ENCODE measurements at regions not wholly inside any gene's neighbourhood (a gene's known extent, or its start where the extent isn't known, plus 50 kb on each side); places are given as distances from the start of the nearest gene placed in this dataset.
A peak's percentile ranks its signal among the peaks of the same experiment; 100 is the strongest.

DNA sequence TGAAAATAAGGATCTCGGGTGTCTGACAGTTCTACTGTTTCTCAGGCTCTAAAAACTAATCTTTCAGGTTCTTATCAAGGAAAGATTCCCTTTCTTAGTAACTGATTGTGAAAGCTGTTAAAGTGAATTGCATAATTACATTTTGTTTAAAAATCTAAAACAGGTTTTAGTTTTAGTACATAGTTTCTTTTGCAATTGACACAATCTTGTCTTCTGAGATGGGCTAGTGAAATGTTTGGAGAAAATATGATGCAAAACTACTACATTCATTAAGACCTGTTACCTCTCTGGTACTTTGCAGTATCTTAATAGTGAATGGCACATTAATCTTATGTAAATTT lies 298.4 kb downstream of the UTRN start:
- DNase-seq (ENCODE audit: low spot score): no peak
- in situ Hi-C loops (cut with HindIII; ENCODE audit: low sequenced_read_pairs): no loop called here

DNA sequence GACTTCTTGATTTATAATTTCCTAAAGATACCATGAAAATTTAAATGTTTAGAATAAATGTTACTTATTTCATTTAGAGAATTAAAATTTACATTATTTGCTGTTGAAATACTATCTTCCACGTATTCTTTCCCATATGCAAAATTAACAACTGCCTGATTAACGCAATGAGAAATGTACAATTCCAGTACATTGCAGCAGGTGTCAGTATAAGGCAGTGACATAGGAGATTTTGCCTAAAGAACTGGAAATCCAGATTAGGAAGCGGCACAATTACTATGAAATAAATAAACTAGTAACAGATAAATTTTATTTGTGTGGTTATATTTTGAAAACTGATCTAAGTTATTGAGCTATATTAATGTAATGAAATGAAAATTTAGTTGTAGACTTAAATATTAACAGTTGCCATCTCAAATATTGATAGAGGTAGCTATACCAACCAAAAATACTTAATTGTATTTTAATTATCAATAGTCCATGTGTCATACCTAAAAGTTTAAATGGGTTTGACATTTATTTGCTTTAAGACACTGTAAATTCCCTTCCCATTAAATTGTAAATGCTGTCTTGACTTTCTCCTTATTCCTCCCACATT lies 300.2 kb downstream of the UTRN start:
- in situ Hi-C loops (cut with HindIII; ENCODE audit: low sequenced_read_pairs): no loop called here
- DNase-seq (ENCODE audit: low spot score): peak; percentile 26

DNA sequence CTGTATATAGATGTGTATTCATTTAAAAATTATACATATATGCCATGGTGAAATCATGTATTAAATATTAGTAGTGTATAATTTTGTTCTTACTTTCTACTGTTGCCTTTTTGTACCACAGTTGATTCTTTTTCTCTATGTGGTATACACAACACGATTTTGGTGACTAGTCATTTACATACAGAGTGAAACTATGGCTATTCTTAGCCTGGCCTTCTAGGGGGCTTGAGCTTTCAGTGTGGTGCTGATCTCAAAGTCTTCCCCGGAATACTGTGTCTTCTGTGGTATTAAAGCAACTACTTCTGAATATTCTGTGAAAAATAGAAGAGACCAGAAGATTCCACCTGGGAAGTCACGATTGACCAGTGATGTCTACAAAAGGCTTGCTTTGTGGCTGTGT lies 301.9 kb downstream of the UTRN start:
- in situ Hi-C loops (cut with HindIII; ENCODE audit: low sequenced_read_pairs): no loop called here
- no peak for DNase-seq (ENCODE audit: low spot score)

DNA sequence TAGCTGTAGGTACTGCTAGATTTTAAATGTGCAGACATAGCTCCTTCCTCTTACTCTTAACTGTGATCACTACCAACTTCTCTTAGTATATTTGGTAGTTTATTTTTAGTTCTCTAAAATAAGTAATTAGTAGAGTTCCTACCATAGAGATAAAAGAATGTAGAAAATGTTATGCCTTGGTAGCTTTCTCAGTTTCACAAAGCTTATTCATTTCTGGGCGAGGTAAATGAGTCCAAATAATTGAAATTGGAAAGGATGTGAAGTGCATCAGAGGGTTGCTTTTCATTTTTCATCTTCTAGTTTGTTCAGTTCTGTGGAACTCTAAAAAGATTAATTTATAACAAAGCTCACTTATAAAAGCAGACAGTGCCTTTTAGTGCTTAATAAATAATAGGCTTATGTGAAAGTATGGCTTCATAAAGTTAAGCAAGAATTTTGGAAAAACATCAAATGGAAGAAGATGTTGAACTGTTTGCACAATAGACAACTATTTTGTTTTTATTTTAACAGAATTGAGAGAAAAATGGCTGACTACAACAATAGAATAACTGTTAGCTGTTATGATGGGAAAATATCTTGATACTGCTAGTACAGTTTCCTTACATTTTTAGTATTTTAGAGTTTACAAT lies 303.7 kb downstream of the UTRN start:
- DNase-seq (ENCODE audit: low spot score): no peak
- in situ Hi-C loops (cut with HindIII; ENCODE audit: low sequenced_read_pairs): no loop called here

DNA sequence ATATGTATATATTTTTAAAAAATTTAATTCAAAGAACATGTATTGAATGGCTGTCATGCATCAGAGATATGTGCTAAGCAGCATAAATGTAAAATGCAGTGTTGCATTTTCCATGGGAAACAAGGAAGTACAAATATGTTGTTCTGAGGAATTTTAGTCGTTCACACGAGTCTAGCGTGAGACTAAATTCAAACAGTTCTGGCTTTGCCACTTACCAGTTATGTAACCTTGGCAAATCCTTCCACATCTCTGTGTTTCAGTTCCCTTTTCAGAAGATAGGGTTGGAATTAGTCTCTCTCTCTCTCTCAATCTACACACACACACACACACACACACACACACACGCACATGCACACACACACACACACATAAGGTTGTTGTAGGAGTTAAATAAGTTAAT lies 305.4 kb downstream of the UTRN start:
- in situ Hi-C loops (cut with HindIII; ENCODE audit: low sequenced_read_pairs): no loop called here
- DNase-seq (ENCODE audit: low spot score): no peak

DNA sequence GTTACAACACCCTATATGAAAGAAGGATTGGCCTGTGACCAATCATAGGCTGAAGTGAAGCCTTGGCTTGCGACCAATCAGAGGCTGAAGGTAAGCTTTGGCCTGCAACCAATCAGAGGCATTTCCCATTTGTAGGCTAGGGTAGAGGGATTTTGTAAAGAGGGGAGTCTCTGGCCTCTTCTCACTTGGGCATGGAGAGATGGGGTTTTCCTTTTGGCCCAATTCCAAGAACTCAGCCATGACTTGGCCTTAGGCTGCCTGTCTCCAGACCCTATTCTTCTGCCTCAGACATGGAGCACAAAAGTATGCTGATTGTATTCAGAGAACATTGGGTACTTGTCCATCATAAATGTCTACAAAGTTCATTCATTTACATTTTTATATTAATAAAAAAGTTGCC lies 308.3 kb downstream of the UTRN start:
- in situ Hi-C loops (cut with HindIII; ENCODE audit: low sequenced_read_pairs): no loop called here
- no peak for DNase-seq (ENCODE audit: low spot score)

DNA sequence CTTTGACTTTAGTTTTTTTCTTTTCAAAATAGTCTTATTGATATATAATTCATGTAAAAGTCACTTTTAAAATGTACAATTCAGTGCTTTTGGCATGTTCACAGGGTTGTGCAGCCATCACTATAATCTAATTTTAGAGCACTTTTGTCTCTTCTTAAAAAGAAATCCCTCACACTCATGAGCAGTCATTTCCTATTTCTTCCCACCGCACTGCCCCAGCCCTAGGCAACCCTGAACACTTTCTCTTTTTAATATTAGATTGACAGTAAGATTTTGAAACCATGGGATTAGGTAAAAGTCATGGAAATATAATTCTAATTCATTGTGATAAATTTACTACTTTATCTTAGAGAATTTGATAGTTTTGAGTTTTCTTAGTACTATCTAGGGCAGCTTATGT lies 309.4 kb downstream of the UTRN start:
- in situ Hi-C loops (cut with HindIII; ENCODE audit: low sequenced_read_pairs): no loop called here
- DNase-seq (ENCODE audit: low spot score): no peak

DNA sequence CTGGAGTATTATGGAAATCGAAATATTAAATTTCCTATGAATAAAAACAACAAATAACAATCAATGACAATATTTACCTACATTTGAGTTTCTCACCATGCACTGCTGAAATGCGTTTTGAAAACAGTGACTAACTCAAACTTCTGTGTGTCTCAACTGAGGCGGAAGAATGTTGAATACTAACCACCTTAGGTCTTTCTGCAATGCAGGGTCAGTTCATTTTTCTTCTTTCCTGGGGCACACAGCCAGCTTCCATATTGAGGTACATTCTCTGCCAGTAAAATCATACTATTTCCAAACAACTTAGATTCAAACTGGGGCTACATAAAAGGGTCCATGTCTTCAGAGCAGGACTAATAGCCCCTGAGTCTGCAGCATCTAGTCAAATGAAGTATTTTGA lies 310.1 kb downstream of the UTRN start:
- in situ Hi-C loops (cut with HindIII; ENCODE audit: low sequenced_read_pairs): no loop called here
- DNase-seq (ENCODE audit: low spot score): no peak

DNA sequence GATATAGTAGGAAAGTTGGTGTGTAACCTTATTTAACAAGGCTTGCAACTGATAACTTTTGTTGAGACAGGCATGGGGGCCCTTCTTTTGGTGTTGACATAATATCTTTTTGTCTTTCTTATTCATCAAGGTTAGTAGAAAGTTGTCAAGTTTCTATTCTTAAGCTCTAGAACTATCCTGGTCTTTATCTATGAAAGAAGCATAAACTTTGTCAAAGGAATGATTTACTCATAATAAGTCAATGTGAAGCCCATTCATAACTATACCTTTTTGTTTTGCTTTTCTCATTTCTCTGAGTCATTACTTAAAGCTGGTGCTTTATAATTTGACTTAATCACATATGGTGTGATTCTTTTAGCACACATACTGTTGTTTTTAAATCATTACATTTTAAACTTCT lies 312.4 kb downstream of the UTRN start:
- in situ Hi-C loops (cut with HindIII; ENCODE audit: low sequenced_read_pairs): no loop called here
- no peak for DNase-seq (ENCODE audit: low spot score)

DNA sequence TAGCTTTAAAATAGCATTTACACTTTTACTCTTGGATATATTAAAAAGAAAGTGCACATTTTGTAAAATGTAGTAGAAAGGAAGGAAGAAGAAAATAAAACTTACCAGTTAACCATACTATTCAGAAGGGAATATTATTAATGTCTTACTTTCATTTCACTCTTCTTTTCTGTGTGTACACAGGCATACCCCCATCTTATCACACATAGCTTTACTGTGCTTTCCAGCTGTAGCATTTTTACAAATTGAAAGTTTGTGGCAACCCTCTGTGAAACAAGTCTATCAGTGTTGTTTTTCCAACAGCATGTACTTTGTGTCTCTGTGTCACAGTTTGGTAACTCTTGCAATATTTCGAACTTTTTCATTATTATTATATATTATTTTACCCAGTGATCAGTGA lies 314.5 kb downstream of the UTRN start:
- no peak for DNase-seq (ENCODE audit: low spot score)
- in situ Hi-C loops (cut with HindIII; ENCODE audit: low sequenced_read_pairs): no loop called here

DNA sequence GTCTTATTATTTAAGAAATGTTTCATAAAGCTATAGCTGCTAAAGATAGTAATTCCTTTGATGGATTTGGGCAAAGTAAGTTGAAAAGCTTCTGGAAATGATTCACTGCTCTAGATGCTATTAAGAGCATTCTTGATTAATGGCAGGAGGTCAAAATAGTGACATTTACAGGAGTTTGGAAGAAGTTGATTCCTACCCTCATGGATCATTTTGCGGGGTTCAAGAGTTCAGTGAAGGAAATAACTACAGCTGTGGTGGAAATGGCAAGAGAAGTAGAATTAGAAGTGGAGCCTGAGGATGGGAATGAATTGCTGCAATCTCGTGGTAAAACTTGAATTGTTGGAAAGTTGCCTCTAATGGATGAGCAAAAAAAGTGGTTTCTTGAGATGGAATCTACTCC lies 316.1 kb downstream of the UTRN start:
- in situ Hi-C loops (cut with HindIII; ENCODE audit: low sequenced_read_pairs): no loop called here
- DNase-seq (ENCODE audit: low spot score): no peak

DNA sequence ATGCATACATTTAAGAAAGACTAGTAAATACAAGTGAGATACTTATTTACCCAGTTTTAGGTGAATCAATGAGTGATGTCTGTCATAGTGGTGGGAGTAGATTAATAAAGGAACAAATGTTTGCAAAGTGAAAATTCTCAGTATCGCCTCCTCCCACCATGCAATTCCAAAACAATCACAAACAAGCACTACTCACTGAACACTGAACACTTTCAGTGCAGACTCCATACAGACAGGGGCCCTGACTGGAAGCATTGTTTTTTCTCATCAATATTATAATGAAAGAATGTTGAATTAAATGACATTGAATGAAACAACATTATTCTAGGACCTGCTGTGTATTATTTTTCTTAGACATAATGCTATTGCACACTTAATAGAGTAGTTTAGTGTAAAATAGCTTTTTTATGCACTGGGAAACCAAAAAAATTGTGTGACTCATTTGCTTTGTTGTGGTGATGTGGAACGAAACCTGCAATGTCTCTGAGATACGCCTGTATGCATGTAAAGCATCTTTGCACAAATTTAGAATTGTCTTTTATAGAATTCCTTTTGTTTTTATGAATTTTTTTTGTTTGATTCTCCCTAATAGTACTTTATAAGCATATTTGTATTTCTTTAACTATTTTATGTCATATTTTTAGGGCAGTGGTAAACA lies 317.5 kb downstream of the UTRN start:
- in situ Hi-C loops (cut with HindIII; ENCODE audit: low sequenced_read_pairs): no loop called here

DNA sequence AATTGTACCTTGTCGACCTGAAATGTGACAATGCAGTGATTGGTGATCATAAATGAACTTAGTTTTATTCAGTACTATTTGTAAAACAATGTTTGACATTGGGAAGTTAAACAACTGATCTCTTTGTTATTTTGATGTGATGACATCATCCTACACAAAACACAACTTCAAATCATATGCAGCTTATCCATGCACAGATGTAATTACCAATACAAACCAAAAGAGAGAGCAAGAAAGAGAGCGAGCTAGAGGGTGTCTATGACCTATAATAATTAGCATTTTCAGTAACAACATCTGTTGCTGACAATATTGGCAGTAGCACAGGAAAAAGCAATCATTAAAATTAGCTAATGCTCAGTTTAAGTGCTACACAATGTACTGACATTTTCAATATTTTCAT lies 320.9 kb downstream of the UTRN start:
- in situ Hi-C loops (cut with HindIII; ENCODE audit: low sequenced_read_pairs): no loop called here
- no peak for DNase-seq (ENCODE audit: low spot score)

More for the DNA sequence above, 317.5 kb downstream of the UTRN start:
- no peak for DNase-seq (ENCODE audit: low spot score)

DNA sequence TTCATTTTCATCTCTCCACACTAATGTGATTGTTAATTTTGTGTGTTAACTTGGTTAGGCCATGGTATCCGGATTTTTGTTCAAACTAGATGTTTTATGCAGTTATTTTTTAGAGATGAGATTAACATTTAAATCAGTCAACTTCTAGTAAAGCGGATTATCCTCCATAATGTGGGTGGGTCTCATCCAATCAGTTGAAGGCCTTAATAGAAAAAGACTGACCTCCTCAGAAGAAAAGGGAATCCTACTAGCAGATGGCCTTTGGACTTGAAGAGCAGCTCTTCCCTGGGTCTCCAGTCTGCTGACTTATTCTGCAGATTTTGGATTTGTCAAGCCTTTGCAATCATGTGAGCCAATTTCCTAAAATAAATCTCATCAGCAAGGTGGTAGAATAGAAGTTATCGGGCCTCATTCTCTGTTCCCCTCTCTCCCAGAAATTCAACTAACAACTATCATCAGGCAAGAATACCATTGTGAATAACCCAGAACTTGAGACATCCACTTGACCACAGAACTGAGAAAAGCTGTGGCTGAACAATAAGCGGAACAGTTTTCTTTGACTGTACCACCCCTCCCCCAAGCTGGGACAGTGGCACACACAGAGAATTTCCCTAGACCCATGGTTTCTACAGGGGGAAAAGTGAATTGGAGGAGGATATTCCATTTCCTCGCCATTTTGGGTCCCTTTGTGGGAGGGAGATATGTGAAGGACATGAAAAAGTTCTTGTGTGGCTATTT lies 323.0 kb downstream of the UTRN start:
- DNase-seq (ENCODE audit: low spot score): no peak
- in situ Hi-C loops (cut with HindIII; ENCODE audit: low sequenced_read_pairs): no loop called here

DNA sequence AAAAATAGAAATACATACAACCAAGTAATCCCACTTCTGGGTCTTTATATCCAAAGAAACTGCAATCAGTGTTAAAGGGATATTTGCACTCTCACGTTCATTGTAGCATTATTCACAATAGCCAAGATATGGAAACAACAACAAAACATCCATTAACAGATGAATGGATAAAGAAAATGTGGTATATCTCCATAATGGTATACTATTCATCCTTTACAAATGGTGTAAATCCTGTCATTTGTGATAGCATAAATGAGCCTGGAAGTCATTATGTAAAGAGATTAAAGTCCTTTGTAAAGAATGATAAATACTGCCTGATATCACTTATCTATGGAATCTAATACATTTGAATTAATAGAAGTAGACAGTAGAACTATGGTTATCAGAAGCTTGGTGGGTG lies 327.7 kb downstream of the UTRN start:
- in situ Hi-C loops (cut with HindIII; ENCODE audit: low sequenced_read_pairs): no loop called here
- no peak for DNase-seq (ENCODE audit: low spot score)

DNA sequence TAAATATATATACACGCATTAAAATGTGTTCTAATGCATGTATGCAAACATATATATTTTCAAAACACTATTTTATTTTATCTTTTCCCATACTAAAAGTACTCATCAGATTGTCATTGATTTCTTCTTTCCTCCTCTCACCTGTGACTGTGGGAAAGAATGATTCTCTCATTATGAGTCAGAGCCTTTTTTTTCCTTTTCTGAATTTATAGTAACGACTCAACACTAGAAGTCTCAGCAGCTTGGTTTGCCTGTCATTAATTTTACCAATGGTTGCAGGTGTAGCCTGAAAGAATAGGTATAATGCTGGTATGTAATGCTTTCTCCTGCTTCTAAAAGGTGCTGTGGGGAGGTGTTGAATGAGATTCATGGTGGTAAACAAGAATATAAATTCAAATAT lies 328.7 kb downstream of the UTRN start:
- no peak for DNase-seq (ENCODE audit: low spot score)
- in situ Hi-C loops (cut with HindIII; ENCODE audit: low sequenced_read_pairs): no loop called here

DNA sequence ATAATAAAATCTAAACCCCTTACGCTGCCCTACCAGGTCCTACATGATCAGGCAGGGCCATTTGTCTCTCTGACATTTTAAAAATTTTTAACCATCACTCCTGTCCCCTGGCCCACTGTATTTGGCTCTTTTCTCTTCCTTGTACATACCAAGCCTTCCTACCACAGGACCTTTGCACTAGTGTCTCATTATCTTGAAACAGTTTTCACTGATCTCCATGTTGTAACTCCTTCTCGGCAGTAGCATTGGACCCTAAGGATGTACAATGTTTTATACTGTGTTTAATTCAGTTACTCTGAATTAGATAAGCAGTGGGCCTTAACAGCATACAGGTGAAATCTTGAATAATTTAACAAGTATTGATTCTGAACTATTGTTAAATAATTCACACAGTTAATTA lies 330.7 kb downstream of the UTRN start:
- in situ Hi-C loops (cut with HindIII; ENCODE audit: low sequenced_read_pairs): no loop called here

DNA sequence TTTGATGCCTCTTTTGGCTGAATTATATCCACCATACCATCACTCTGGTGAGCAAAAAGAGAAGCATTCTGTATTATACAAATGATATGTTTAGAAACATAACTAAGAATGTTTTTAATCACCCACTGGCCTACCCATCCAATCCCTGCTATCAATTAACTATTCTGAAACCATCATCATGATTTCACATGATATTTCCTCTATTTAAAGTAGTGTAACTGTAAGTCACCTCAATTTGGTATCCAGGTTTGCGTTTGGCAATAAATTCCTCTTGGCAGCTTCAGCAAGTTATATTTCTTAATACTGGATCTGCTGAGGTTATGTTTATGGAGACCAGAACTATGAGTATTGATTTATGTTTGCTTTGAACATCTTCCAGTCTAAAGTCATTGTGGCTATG lies 332.1 kb downstream of the UTRN start:
- no peak for DNase-seq (ENCODE audit: low spot score)
- in situ Hi-C loops (cut with HindIII; ENCODE audit: low sequenced_read_pairs): no loop called here

More for the DNA sequence above, 330.7 kb downstream of the UTRN start:
- no peak for DNase-seq (ENCODE audit: low spot score)

DNA sequence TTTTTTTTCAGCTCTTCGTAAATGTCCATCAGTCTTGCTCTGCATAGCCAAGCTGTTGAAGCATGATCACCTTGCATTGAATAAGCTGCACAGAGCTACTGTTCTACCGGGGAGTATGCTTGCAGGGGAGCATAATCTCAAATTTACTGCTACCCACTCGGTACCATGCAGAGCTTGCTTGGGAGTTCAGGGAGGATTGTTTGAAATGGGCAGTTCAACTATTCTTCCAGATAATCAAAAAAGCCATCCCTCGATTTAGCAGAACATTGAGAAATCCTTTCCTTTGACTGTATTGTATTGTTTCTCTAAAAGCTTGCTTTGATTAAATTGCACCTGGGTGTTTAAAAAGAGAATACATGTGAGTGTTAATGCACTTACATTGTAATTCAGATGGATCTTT lies 332.6 kb downstream of the UTRN start:
- in situ Hi-C loops (cut with HindIII; ENCODE audit: low sequenced_read_pairs): no loop called here
- no peak for DNase-seq (ENCODE audit: low spot score)

DNA sequence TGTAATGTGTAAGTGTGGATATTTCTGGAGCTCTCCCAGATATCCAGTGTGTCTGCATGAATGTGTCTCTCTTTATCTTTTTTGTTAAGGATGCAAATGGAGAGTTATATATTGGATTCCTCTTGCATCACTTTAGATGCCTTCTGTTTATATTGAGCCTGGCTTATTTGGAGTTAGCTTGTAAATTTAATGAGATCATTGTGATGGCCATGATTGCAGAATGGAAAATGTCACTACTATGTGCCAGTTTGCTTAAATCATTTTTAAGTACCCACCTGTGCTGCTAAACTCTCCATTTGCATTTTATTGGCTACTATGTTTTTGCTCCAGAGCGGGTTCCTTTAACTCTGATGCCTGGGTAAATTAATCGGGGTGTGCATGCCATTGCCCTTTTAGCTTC lies 334.8 kb downstream of the UTRN start:
- DNase-seq (ENCODE audit: low spot score): no peak
- in situ Hi-C loops (cut with HindIII; ENCODE audit: low sequenced_read_pairs): no loop called here

DNA sequence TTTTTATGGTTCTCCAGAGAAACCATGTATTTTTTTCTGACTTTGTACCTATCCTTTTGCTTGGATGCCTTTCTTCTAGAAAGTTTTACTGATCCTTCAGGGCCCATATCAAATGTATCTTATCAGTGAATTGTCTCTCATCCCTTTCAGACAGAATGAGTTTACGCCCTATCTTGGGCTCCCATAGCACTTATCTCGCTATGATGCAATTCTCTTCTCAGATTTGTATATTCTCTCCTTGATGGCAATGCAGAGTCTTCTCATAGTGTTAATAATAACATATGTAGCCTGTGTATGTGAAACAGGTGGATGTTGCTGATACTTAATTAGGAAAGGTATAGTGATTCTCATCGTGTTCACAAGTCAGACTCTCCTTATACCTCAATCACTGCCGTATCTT lies 336.2 kb downstream of the UTRN start:
- in situ Hi-C loops (cut with HindIII; ENCODE audit: low sequenced_read_pairs): no loop called here
- no peak for DNase-seq (ENCODE audit: low spot score)
